Loucy (cell line): ENCODE measurements at regions not wholly inside any gene's neighbourhood (a gene's known extent, or its start where the extent isn't known, plus 50 kb on each side); places are given as distances from the start of the nearest gene placed in this dataset.
"Not testable (repeated sequence)": the region's sequence is repeated elsewhere in the genome, so short reads cannot be mapped to it uniquely, and the experiment has no call there.

Source experiments
- EZH2phosphoT487 ChIP-seq: fragments of 200-600 bp; IDR thresholded peaks from 2 replicates; pipeline ENCODE4 v1.6.1; 2018; ENCODE audit warnings: antibody characterized with exemption, mild to moderate bottlenecking, moderate library complexity, borderline replicate concordance
- TF ChIP-seq, protein P1 (sequence below): fragments of 200-600 bp; sonication (generic); conservative IDR thresholded peaks from 2 replicates; pipeline ENCODE4 v1.5.1; 2014; ENCODE audit warnings: mild to moderate bottlenecking, antibody characterized with exemption, low read length

DNA sequence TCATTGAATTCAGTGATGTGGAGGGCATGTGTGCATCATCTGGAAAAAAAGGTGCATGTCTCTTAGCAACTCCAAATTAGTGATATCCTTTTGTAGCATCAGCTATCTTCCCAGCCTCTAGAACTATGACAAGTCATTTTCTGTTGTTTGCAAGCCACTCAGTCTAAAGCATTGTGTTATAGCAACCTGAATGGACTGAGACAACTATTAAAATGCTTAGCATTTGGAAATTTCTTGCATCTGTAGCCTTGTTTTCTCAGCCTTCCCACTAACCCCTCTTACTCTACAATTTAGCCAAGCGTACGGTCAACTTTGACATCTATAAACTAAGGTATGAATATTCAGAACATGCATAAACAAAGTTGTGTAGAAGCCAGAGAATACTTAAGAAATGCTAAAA is 777.1 kb upstream of the CDH18 start:
- TF ChIP-seq, protein P1, sequence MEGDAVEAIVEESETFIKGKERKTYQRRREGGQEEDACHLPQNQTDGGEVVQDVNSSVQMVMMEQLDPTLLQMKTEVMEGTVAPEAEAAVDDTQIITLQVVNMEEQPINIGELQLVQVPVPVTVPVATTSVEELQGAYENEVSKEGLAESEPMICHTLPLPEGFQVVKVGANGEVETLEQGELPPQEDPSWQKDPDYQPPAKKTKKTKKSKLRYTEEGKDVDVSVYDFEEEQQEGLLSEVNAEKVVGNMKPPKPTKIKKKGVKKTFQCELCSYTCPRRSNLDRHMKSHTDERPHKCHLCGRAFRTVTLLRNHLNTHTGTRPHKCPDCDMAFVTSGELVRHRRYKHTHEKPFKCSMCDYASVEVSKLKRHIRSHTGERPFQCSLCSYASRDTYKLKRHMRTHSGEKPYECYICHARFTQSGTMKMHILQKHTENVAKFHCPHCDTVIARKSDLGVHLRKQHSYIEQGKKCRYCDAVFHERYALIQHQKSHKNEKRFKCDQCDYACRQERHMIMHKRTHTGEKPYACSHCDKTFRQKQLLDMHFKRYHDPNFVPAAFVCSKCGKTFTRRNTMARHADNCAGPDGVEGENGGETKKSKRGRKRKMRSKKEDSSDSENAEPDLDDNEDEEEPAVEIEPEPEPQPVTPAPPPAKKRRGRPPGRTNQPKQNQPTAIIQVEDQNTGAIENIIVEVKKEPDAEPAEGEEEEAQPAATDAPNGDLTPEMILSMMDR = not testable (repeated sequence)
- TF ChIP-seq EZH2phosphoT487 = not testable (repeated sequence)
